ENCODE measurements at regions not wholly inside any gene's neighbourhood (a gene's known extent, or its start where the extent isn't known, plus 50 kb on each side); places are given as distances from the start of the nearest gene placed in this dataset.

DNA sequence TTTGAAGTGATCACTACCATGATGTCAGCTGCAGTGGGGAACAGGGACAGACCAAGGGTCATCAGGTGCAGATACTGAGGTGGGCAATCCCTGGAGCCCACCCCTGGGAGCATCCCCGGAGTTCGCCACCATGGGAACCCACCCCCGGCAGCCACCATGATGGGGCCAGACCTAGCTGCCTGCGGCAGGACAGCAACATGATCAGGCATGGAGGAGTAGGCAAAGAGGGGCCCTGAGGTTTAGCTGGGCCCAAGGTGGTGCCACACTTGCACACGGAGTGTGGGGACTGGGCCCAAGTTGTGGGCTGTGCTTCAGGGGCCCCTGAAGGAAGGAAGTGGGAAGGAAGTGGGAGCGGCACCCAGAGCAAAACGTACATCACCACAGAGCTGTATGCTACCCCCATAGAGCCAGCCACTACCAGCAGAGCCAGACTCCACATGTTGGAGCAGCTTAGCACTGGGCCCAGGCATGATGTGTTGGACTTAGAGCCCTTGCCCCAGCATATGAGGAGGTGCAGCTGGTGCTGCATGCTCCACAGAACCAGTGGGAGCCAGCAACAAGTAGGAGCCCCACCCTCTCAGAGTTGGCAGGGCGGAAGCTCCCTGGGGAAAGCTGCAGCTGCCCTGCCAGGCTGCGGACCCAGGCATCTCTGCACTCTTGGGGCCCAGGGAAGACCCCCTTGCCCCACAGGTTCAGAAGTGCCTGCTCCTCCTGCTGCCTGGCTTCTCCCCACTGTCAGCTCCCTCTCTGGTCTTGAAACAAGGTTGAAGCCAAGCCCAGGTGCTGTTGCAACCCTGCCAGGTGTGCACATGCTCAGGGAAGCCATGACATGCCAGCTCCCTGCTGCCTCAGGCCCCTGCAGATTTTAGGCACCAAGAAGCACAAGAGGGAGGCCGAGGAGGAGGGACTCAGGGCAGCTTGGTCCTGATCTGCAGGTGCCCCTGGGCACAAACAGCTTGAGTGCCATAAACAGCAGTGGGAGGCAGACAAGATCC is 515.3 kb downstream of the ZBBX start:
- WGBS (ENCODE audit: low lambda C conversion rate) = 37% methylated on average over 7 of the region's 10 CpGs
- H3K9me3 ChIP-seq = no peaks in the 10 kb centered on the region
- ChIA-PET POLR2A (no interaction called here), CTCF (interaction anchor here (2.1 kb wide), 1 partner anchor 27 kb away, joined by 5 read pairs; no protein-coding TSS in a partner anchor)
- no peaks in the 10 kb centered on the region for H3F3A ChIP-seq (replicated peaks; ENCODE audit: insufficient read depth)
- H3K4me1 ChIP-seq (ENCODE audit: control insufficient read depth in 1 of 2, insufficient read depth in 2 of 2, low read depth in 1 of 2, low read length in 1 of 2) = no peaks in the 10 kb centered on the region
- H3K4me2 ChIP-seq = no peak overlapping the region
- H3K36me3 ChIP-seq (replicated peaks in 1 of 2; ENCODE audit: control insufficient read depth in 1 of 2, insufficient read depth in 2 of 2, low read length in 1 of 2) = no peaks in the 10 kb centered on the region
- no peak overlapping the region for H2AFZ ChIP-seq (ENCODE audit: low read depth)
- H4K20me1 ChIP-seq (ENCODE audit: insufficient read depth) = no peaks in the 10 kb centered on the region
- H3K27ac ChIP-seq (ENCODE audit: low read depth in 2 of 2, low read length in 1 of 2) = no peak overlapping the region
- H3K27me3 ChIP-seq (ENCODE audit: insufficient read depth) = no peaks in the 10 kb centered on the region
- TF ChIP-seq CHD2 (IDR thresholded peaks at IDR 0.05; ENCODE audit: low read length, partially characterized antibody) = no peak
- TF ChIP-seq ELF1 (IDR thresholded peaks at IDR 0.05) = no peak
- 0 out of 2 replicates have a peak, but pooled peaks cover 3% of the 10 kb centered on the region for H3K9me2 ChIP-seq
- no peak overlapping the region for H3K9ac ChIP-seq
- no peak for DNase-seq
- H3K4me3 ChIP-seq (ENCODE audit: low read depth in 2 of 2, low read length in 1 of 2) = no peak overlapping the region
- no peaks in the 10 kb centered on the region for H3K79me2 ChIP-seq (ENCODE audit: insufficient read depth)

DNA sequence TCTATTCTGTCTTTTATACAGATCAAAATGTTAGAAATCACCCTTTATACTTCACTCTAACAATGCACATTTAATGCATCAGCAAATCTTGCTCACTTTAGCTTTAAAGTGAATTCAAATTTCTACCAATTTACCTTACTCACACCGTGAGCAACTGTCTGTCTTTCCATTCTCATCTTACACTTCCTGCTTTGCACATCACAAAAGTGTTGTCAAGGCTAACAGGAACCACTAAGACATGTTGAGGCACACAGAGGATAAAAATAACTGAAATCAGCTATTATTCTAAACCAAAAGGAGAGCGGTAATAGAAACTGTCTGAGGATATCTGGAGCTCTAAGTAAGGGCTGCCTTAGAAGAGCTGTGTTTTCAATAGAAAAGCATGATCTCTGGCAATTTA is 519.9 kb downstream of the ZBBX start:
- H2AFZ ChIP-seq (ENCODE audit: low read depth) = no peak overlapping the region
- DNase-seq = no peak
- no peaks in the 10 kb centered on the region for H3K27me3 ChIP-seq (ENCODE audit: insufficient read depth)
- H3K4me2 ChIP-seq = no peak overlapping the region
- H3F3A ChIP-seq (replicated peaks; ENCODE audit: insufficient read depth) = no peaks in the 10 kb centered on the region
- H3K9me2 ChIP-seq = 0 out of 2 replicates have a peak, but pooled peaks cover 3% of the 10 kb centered on the region
- no peaks in the 10 kb centered on the region for H3K36me3 ChIP-seq (replicated peaks in 1 of 2; ENCODE audit: control insufficient read depth in 1 of 2, insufficient read depth in 2 of 2, low read length in 1 of 2)
- no peak overlapping the region for H3K4me3 ChIP-seq (ENCODE audit: low read depth in 2 of 2, low read length in 1 of 2)
- H3K9ac ChIP-seq = no peak overlapping the region
- H3K4me1 ChIP-seq (ENCODE audit: control insufficient read depth in 1 of 2, insufficient read depth in 2 of 2, low read depth in 1 of 2, low read length in 1 of 2) = no peaks in the 10 kb centered on the region
- ChIA-PET CTCF (no interaction called here), POLR2A (no interaction called here)
- H3K79me2 ChIP-seq (ENCODE audit: insufficient read depth) = no peaks in the 10 kb centered on the region
- no peak for TF ChIP-seq FOXM1 (IDR thresholded peaks at IDR 0.05; ENCODE audit: low read depth)
- no peak for TF ChIP-seq TEAD4 (IDR thresholded peaks at IDR 0.05; ENCODE audit: borderline replicate concordance, insufficient read depth)
- TF ChIP-seq EP300 (IDR thresholded peaks at IDR 0.05; ENCODE audit: borderline replicate concordance in 1 of 2, low read depth in 1 of 2, low read length in 1 of 2) = no peak
- no peak for TF ChIP-seq NFIC (IDR thresholded peaks at IDR 0.05; ENCODE audit: borderline replicate concordance)
- no peak for TF ChIP-seq RCOR1 (IDR thresholded peaks at IDR 0.05; ENCODE audit: low read length)
- TF ChIP-seq TAF1 (IDR thresholded peaks at IDR 0.05; ENCODE audit: borderline replicate concordance, low read depth, low read length) = no peak
- no peak for TF ChIP-seq JUND (IDR thresholded peaks at IDR 0.05)
- TF ChIP-seq NRF1 (IDR thresholded peaks at IDR 0.05; ENCODE audit: low read depth, low read length) = no peak
- TF ChIP-seq, protein P1, sequence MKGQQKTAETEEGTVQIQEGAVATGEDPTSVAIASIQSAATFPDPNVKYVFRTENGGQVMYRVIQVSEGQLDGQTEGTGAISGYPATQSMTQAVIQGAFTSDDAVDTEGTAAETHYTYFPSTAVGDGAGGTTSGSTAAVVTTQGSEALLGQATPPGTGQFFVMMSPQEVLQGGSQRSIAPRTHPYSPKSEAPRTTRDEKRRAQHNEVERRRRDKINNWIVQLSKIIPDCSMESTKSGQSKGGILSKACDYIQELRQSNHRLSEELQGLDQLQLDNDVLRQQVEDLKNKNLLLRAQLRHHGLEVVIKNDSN (IDR thresholded peaks at IDR 0.05; ENCODE audit: borderline replicate concordance, low read depth) = no peak
- no peak for TF ChIP-seq FOSL2 (IDR thresholded peaks at IDR 0.05; ENCODE audit: borderline replicate concordance, low read depth)
- no peak for TF ChIP-seq POLR2AphosphoS5 (IDR thresholded peaks at IDR 0.05; ENCODE audit: low read depth, low read length)
- TF ChIP-seq, protein P2, sequence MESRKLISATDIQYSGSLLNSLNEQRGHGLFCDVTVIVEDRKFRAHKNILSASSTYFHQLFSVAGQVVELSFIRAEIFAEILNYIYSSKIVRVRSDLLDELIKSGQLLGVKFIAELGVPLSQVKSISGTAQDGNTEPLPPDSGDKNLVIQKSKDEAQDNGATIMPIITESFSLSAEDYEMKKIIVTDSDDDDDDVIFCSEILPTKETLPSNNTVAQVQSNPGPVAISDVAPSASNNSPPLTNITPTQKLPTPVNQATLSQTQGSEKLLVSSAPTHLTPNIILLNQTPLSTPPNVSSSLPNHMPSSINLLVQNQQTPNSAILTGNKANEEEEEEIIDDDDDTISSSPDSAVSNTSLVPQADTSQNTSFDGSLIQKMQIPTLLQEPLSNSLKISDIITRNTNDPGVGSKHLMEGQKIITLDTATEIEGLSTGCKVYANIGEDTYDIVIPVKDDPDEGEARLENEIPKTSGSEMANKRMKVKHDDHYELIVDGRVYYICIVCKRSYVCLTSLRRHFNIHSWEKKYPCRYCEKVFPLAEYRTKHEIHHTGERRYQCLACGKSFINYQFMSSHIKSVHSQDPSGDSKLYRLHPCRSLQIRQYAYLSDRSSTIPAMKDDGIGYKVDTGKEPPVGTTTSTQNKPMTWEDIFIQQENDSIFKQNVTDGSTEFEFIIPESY (IDR thresholded peaks at IDR 0.05; ENCODE audit: borderline replicate concordance, low read depth) = no peak
- no peak for TF ChIP-seq GABPA (IDR thresholded peaks at IDR 0.05; ENCODE audit: low read depth)
- TF ChIP-seq, protein P3, sequence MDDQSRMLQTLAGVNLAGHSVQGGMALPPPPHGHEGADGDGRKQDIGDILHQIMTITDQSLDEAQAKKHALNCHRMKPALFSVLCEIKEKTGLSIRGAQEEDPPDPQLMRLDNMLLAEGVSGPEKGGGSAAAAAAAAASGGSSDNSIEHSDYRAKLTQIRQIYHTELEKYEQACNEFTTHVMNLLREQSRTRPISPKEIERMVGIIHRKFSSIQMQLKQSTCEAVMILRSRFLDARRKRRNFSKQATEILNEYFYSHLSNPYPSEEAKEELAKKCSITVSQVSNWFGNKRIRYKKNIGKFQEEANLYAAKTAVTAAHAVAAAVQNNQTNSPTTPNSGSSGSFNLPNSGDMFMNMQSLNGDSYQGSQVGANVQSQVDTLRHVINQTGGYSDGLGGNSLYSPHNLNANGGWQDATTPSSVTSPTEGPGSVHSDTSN (IDR thresholded peaks at IDR 0.05) = no peak
- TF ChIP-seq FOXJ3 (CRISPR knock-in tag; IDR thresholded peaks at IDR 0.05) = no peak
- H4K20me1 ChIP-seq (ENCODE audit: insufficient read depth) = no peaks in the 10 kb centered on the region
- no peaks in the 10 kb centered on the region for H3K9me3 ChIP-seq
- no peak overlapping the region for H3K27ac ChIP-seq (ENCODE audit: low read depth in 2 of 2, low read length in 1 of 2)
- 35% methylated on average over 2 of the region's 2 CpGs for WGBS (ENCODE audit: low lambda C conversion rate)
